HEK293T (cell line): ENCODE measurements at regions not wholly inside any gene's neighbourhood (a gene's known extent, or its start where the extent isn't known, plus 50 kb on each side); places are given as distances from the start of the nearest gene placed in this dataset.
"Not testable (repeated sequence)": the region's sequence is repeated elsewhere in the genome, so short reads cannot be mapped to it uniquely, and the experiment has no call there.

Source experiments
- ARNT ChIP-seq: fragments of 450-650 bp; IDR thresholded peaks from 2 replicates; pipeline ENCODE4 v1.6.1; 2017; ENCODE audit warnings: mild to moderate bottlenecking
- BHLHE40 ChIP-seq: fragments of 450-650 bp; IDR thresholded peaks from 2 replicates; pipeline ENCODE4 v1.6.1; 2016; ENCODE audit warnings: mild to moderate bottlenecking, moderate library complexity, borderline replicate concordance
- ELF4 ChIP-seq: fragments of 450-650 bp; IDR thresholded peaks from 2 replicates; pipeline ENCODE4 v1.6.1; 2017; ENCODE audit warnings: antibody characterized with exemption
- FOXA1 ChIP-seq: fragments of 450-650 bp; IDR thresholded peaks from 2 replicates; pipeline ENCODE4 v1.6.1; 2016; ENCODE audit warnings: mild to moderate bottlenecking
- FOXK2 ChIP-seq: fragments of 450-650 bp; IDR thresholded peaks from 2 replicates; pipeline ENCODE4 v1.6.1; 2016; ENCODE audit warnings: mild to moderate bottlenecking
- FOXM1 ChIP-seq: fragments of 450-650 bp; IDR thresholded peaks from 2 replicates; pipeline ENCODE4 v1.6.1; 2017; ENCODE audit warnings: mild to moderate bottlenecking, borderline replicate concordance
- HDGF ChIP-seq: fragments of 450-650 bp; IDR thresholded peaks from 2 replicates; pipeline ENCODE4 v1.6.1; 2017; ENCODE audit warnings: antibody characterized with exemption, borderline replicate concordance
- L3MBTL2 ChIP-seq: fragments of 450-650 bp; conservative IDR thresholded peaks from 2 replicates; pipeline ENCODE4 v1.6.1; 2016; ENCODE audit warnings: mild to moderate bottlenecking
- NFRKB ChIP-seq: fragments of 450-650 bp; IDR thresholded peaks from 2 replicates; pipeline ENCODE4 v1.6.1; 2016; ENCODE audit warnings: mild to moderate bottlenecking, moderate library complexity
- SP1 ChIP-seq: fragments of 450-650 bp; IDR thresholded peaks from 2 replicates; pipeline ENCODE4 v1.6.1; 2017
- SUZ12 ChIP-seq: fragments of 450-650 bp; IDR thresholded peaks from 2 replicates; pipeline ENCODE4 v1.6.1; 2016; ENCODE audit warnings: mild to moderate bottlenecking
- TARDBP ChIP-seq: fragments of 450-650 bp; IDR thresholded peaks from 2 replicates; pipeline ENCODE4 v1.6.1; 2016
- ZNF384 ChIP-seq: fragments of 450-650 bp; IDR thresholded peaks from 2 replicates; pipeline ENCODE4 v1.6.1; 2016

DNA sequence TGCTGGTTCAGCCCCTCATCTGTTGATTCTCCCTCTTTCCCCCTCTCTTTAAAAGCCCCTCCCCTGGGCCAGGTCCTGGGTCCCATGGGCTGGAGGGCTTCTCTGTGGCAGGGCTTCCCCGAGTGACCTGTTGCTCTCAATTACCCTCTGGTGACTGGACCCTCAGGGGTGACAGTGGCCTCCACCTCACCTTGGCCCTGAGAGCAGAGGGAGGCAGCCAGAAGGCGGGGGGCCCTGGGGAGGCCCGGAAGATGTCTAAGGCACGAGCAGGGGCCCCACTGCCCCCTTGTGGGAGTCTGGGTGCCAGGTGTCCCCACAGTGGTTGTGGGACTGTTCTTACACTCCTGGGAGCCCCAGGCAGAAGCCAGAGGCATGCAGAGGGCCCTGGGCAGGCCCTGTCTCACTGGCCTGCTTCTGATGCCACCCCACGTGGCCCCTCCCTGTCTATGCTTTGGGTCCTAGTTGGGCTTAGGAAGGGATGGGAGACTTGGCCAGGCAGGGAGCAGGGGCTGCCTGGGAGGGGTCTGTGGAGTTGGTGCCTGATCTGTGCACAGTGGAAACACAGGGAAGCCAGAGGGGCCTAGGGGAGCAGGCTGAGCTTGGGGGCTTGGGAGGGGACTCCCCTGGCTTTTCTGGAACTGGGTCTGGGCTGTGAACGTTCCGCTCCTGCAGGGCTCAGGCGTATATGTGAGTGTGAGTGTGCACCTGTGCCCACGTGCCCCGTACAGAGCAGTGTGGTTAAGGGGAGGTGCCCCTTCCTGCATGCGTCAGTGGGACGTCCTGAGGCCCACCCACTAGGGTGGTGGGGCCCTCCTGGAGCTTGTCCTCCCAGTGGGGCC is 179.7 kb downstream of the TMEM121 start:
- not testable (repeated sequence) for TF ChIP-seq TARDBP, SUZ12, NFRKB, FOXM1, FOXK2, SP1, HDGF, ELF4, ARNT, BHLHE40, L3MBTL2, FOXA1, ZNF384
